GM20431 (cell line): ENCODE measurements at regions not wholly inside any gene's neighbourhood (a gene's known extent, or its start where the extent isn't known, plus 50 kb on each side); places are given as distances from the start of the nearest gene placed in this dataset.

Source experiments
- in situ Hi-C: fragments of 300-500 bp; cut with MseI, MboI; formaldehyde crosslinking; loops from one replicate; pipeline ENCODE4 v1.15.0; 2020; ENCODE audit warnings: low sequenced_read_pairs; ENCODE audit not compliant: unreplicated experiment

GRCh38 chr4:181677201-181677600 lies 566.0 kb upstream of the TENM3 start:
- in situ Hi-C loops = no loop called here

DNA sequence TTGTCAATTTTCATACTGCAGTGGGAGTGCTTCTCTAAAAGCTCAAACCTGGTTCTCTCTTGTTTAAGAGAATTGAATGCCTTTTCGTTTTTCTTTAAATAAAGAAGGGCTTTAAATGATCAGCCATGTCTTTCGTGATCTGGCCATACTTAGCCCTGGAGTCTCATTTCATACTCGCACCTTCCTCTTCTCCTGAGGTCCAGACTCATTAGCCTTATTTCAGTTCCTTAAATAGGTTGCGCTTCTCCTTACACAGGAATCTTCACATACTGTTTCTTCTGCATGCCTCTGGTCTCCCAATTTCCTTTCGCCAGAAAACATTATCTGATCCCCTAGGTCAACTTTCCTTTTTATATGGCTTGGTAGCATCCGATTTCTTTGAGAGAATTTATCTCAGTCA lies 565.6 kb upstream of the TENM3 start:
- in situ Hi-C loops = no loop called here

GRCh38 chr4:181679754-181680153 lies 563.4 kb upstream of the TENM3 start:
- in situ Hi-C loops = no loop called here

- in situ Hi-C loops = no loop called here
Observed at GRCh38 chr4:181682367-181683047, 560.7 kb upstream of the TENM3 start.

DNA sequence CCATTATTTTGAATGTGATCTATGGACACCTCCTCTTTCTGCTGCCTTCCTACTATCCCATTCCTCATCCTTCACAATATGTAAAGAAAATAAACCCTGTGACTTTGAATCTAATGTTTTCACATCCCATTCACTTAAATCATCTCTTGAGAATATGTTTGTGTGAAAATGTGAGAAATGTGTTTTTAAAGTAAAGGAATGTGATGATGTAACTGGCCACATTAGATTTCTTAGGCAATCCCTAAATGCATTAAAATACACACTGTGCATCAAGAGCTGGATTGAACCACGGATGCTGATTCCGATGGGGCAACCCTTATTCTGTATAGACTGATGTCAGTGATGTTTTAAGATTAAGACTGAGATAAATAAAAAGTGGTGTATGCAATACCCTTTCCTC lies 558.9 kb upstream of the TENM3 start:
- in situ Hi-C loops = no loop called here

DNA sequence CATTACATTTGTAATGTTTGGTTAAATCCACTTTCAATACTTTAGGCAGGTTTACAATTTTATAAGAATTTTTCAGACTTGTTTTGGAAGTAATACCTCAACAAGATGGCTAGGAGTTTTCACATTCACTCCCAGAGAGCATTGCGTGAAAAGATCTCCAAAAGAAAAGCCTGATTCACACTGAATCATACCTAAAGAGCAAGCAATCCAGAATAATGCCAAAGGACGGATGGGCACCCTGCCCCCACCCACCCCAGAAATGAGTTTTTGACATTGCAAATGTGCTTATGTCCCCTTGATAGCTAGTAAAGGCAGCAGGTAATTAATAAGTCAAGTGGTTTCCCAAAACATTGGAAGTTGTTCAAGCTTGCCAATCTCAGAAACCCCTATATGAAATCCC lies 557.7 kb upstream of the TENM3 start:
- in situ Hi-C loops = no loop called here

GRCh38 chr4:181685911-181686310 lies 557.3 kb upstream of the TENM3 start:
- in situ Hi-C loops = no loop called here

DNA sequence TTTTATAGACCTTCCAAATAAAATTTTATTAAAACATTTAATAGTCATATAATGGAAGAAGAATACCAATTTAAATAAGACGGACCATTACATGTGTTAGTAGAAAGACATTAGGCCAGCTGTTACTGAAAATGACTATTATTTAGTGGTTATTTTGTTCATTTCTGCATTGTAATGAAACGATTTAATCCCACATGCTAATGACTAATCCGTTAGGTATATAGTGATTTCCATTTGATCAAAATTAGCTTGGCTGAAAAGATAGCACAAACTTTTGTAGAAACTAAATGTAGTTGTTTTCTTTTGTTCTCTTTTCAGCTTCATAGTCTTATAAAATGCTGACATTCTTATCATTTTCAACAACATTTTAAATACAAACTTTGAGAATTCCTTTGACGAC lies 556.1 kb upstream of the TENM3 start:
- in situ Hi-C loops = no loop called here

- in situ Hi-C loops = no loop called here
Observed at GRCh38 chr4:181688432-181688831, 554.8 kb upstream of the TENM3 start.

DNA sequence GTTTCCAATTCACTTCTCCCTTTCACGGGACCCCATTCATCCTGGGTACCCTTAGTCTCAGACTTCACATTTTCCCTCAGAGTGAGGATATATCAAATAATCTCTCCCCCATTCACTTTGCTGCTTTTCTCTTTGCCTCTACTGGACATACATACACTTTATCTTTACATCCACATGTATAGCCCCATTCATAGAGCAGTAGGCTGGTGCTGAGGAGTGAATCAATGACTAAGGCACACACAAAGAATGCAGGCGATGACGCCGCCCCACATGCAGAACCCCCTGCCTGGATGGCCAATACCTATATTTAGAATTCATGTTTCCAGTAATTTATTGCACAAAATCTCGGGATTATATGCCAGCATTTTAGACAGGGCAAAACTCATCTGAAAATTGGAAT lies 554.3 kb upstream of the TENM3 start:
- in situ Hi-C loops = no loop called here

DNA sequence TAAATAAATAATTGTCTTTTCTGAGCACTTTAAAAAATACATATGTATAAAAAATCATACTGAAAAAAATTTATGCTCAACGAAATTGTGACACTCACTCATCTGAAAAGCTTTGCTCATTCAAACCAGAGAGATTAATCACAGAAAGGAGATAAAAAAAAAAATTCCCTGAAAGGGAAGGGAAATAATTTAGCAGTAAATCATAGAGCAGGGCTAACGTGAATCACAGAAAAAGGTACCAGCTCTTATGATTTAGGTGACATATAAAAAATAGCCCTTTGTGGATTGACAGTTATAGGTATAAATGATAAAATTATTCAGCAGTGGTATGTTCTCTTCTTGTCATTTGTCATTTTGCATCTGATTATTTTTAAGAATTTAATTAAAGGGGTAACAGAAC lies 552.7 kb upstream of the TENM3 start:
- in situ Hi-C loops = no loop called here

GRCh38 chr4:181692965-181693364 lies 550.2 kb upstream of the TENM3 start:
- in situ Hi-C loops = no loop called here

- in situ Hi-C loops = no loop called here
Observed at GRCh38 chr4:181693517-181693916, 549.7 kb upstream of the TENM3 start.

DNA sequence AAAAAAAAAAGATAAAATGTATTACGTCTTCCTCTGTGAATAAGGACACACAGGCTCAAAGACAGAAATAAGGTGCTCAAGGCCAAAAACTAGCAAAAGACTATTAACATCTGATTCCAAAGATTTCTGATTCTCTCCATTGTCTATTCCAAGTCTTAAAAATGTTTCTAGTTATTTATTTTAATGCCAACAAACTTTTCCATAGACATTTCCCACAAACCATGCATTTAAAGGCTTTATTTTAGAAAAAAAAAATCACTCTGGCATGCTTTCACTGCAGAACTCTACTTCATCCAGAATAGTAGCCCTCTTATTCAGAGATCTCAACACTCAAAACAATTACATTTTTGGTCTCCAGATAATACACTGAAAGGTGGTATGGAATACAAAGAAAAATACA lies 545.0 kb upstream of the TENM3 start:
- in situ Hi-C loops = no loop called here

DNA sequence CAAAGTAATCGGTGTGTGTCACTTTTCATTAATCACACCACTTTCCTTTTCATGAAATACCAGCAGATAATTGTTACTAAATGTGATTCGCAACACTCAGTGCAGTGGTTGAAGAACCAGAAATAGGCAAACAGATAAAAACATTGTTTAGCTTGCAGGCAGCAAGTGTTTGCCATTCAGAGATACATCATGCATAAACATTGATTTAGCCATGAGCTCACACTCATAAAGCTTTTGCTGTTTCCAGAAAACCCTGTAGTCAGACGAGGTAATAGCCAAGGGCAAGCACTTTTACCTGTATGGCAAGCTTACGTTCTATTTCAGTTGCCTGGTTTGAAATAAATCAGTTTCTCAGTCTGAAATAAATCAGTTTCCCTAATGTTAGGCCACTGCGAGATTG lies 542.0 kb upstream of the TENM3 start:
- in situ Hi-C loops = no loop called here

GRCh38 chr4:181701894-181702293 lies 541.3 kb upstream of the TENM3 start:
- in situ Hi-C loops = no loop called here

DNA sequence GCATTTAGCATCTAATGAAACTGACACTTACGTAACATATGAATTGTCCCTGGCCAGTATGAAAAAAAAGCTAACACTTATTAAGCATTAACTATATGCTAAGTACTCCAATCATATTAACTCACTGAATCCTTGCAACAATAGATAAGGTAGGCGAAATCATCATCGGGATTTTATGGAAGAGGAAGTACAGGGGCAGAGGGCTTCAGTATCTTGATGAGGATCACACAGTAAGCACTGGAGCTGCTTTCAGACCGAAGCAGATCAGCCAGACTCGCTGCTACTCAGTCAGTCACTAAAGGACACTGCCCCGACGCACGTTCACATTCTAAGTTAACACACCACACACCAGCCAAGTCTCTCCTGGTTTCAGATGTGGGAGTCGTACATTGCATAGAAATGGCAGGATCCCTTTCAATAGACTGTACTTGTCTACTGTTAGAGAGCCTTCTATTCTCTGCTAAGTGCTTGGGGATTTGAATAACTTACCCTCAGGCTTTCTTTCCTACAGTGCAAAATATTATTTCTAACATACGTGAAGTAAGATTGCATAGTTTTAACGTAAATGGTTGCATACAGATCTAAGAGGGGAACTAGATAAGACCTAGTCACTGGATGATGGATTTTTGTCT lies 540.2 kb upstream of the TENM3 start:
- in situ Hi-C loops = no loop called here

GRCh38 chr4:181710143-181710542 lies 533.1 kb upstream of the TENM3 start:
- in situ Hi-C loops = no loop called here

GRCh38 chr4:181711387-181711786 lies 531.8 kb upstream of the TENM3 start:
- in situ Hi-C loops = no loop called here

GRCh38 chr4:181728305-181728966 lies 514.8 kb upstream of the TENM3 start:
- in situ Hi-C loops = no loop called here

DNA sequence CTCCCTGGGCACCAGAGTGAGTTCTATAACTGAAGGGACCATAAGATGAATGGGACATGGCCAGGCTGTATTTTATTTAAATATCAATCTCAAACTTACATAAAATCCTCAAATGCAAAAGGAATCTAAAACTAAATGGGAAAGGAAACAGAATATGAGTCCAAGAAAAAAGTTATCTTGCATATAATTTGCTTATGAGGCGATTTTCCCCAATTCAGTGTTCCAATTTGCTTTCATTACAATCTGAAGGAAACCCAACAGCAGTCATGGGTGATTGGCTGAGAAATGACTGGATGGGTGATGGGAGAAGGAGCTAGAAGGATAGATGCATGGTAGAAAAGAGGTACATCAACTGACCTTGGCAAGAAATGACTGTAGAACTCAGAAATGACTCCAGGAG lies 511.3 kb upstream of the TENM3 start:
- in situ Hi-C loops = no loop called here

- in situ Hi-C loops = no loop called here
Observed at GRCh38 chr4:181737744-181738143, 505.5 kb upstream of the TENM3 start.
